K562 (cell line): ENCODE measurements at regions not wholly inside any gene's neighbourhood (a gene's known extent, or its start where the extent isn't known, plus 50 kb on each side); places are given as distances from the start of the nearest gene placed in this dataset.

Experiments
- ATF4 ChIP-seq: fragments of 450-650 bp; formaldehyde crosslinking; IDR thresholded peaks from 2 replicates; pipeline ENCODE4 v1.4.0; 2022; ENCODE audit warnings: mild to moderate bottlenecking, moderate library complexity
- CGGBP1 ChIP-seq: fragments of 250-450 bp; sonication (Bioruptor Pico); IDR thresholded peaks from 2 replicates; pipeline ENCODE4 v1.9.0; 2021; ENCODE audit warnings: mild to moderate bottlenecking
- E2F6 ChIP-seq, 2 experiments: IDR thresholded peaks; 2 replicates each; pipeline ENCODE4 v1.6.1; 2011; ENCODE audit warnings: borderline replicate concordance in 1 of 2, control low read depth in 1 of 2, low read depth in 1 of 2, low read length in 1 of 2, mild to moderate bottlenecking in 1 of 2, mixed read lengths in 1 of 2, moderate library complexity in 1 of 2; ENCODE audit not compliant: insufficient read depth in 1 of 2, insufficient read length in 1 of 2, poor library complexity in 1 of 2, severe bottlenecking in 1 of 2; ENCODE audit errors: extremely low read depth in 1 of 2
- GABPB1 ChIP-seq: sonication (generic); formaldehyde crosslinking; IDR thresholded peaks from 2 replicates; pipeline ENCODE4 v1.8.0; 2022; ENCODE audit warnings: mild to moderate bottlenecking, missing genetic modification reagents
- HNRNPH1 ChIP-seq: fragments of 200-400 bp; formaldehyde crosslinking; optimal IDR thresholded peaks from 2 replicates; pipeline ENCODE3; 2017; ENCODE audit warnings: low read depth, mild to moderate bottlenecking, low read length, moderate library complexity
- MTA1 ChIP-seq: fragments of 450-650 bp; IDR thresholded peaks from 2 replicates; pipeline ENCODE4 v1.6.1; 2017; ENCODE audit warnings: borderline replicate concordance
- POLR2AphosphoS5 ChIP-seq: IDR thresholded peaks from 2 replicates; pipeline ENCODE4 v1.6.1; 2011; ENCODE audit warnings: mild to moderate bottlenecking, low read depth, low read length, moderate library complexity; ENCODE audit not compliant: control insufficient read depth, insufficient read depth
- ZNF277 ChIP-seq: fragments of 250-450 bp; sonication (Bioruptor Pico); IDR thresholded peaks from 2 replicates; pipeline ENCODE4 v1.8.0; 2022; ENCODE audit warnings: inconsistent platforms, mild to moderate bottlenecking, moderate library complexity, borderline replicate concordance
- ZSCAN29 ChIP-seq: fragments of 450-650 bp; IDR thresholded peaks from 2 replicates; pipeline ENCODE4 v1.6.1; 2017

- TF ChIP-seq CGGBP1 (CRISPR knock-in tag) (no peak), ZNF277 (CRISPR knock-in tag) (no peak), ATF4 (no peak), HNRNPH1 (no peak), POLR2AphosphoS5 (no peak), ZSCAN29 (no peak), E2F6 (IDR thresholded peaks at IDR 0.05; ENCODE audit: borderline replicate concordance in 1 of 2, extremely low read depth in 1 of 2, insufficient read depth in 1 of 2, insufficient read length in 1 of 2, low read depth in 1 of 2, low read length in 1 of 2, poor library complexity in 1 of 2, severe bottlenecking in 1 of 2) (no peak), GABPB1 (CRISPR knock-in tag) (no peak), MTA1 (no peak)
Observed at GRCh38 chr4:124044867-124045266, 648.3 kb downstream of the SPRY1 start (continued).
